T47D (cell line): ENCODE measurements at regions not wholly inside any gene's neighbourhood (a gene's known extent, or its start where the extent isn't known, plus 50 kb on each side); places are given as distances from the start of the nearest gene placed in this dataset.
A peak's percentile ranks its signal among the peaks of the same experiment; 100 is the strongest.

ENCODE experiments used
- DNase-seq, 2 experiments: peaks; one replicate each; pipeline versions ENCODE4 v3.0.0 to v3.0.0-alpha.2; 2011 to 2012; ENCODE audit warnings: low read depth in 1 of 2, low spot score in 1 of 2
- JUND ChIP-seq: IDR thresholded peaks from 2 replicates; pipeline ENCODE4 v1.6.1; 2012; ENCODE audit warnings: low read depth
- in situ Hi-C: cut with HindIII; loops from 2 replicates; pipeline ENCODE4 v1.10.0; 2016; ENCODE audit warnings: low sequenced_read_pairs, low pct_unique_long_range_greater_than_20kb

DNA sequence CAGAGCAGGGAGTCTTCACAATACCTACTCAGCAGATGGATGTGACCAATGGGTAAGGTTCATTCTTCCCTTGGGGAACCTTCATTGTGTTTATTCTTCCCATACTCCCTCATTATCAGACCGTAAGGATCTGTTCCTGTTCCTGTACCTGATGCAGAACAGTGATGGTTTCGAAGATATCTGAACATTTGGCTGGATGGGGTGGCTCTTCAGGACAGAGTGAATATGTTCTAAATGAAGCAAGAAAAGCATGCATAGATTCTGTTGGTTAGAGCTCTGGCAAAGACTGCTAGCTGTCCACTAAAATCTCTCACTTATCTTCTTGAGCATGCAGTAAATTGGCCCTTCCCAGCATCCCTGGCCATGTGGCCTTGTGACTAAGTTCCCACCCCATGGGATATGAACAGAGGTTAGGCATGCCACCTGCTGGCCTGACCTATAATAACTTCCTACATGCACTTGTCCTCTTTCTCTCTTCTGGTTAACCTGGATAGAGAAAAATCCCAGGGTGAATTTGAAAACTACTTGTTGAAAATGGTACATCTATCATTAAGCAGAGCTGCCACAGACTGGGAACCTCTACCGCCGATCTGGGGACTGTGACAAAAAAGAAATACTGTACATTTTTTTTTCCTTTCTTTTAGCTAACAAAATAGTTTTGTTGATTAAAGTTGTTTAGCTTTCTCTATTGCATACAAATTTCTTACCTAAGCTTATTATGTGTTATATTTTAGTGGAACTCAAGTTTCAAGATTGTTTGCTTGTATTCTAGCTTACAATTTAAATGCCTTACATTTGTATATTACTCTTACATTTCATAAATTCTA is 60.0 kb upstream of the BANK1 start:
- no peak for TF ChIP-seq JUND
- peak in 1 of 2 experiments; percentile 79 for DNase-seq
- in situ Hi-C loops = no loop called here

DNA sequence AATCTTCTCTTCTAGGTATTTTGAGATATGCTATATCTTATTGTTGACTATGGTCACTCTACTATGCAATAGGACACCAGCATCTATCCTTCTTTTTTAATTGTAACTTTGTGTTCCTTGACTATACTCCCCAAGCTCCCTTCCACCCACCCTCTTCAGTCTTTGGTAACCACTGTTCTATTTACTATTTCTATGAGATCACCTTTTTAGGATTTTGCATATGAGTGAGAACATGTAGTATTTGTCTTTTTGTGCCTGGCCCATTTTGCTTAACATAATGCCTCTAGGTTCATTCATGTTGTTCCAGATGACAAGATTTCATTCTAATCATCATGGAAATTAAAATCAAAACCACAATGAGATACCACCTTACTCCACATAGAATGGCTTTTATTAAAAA is 63.3 kb upstream of the BANK1 start:
- no peak for DNase-seq
- in situ Hi-C loops = no loop called here
- no peak for TF ChIP-seq JUND

DNA sequence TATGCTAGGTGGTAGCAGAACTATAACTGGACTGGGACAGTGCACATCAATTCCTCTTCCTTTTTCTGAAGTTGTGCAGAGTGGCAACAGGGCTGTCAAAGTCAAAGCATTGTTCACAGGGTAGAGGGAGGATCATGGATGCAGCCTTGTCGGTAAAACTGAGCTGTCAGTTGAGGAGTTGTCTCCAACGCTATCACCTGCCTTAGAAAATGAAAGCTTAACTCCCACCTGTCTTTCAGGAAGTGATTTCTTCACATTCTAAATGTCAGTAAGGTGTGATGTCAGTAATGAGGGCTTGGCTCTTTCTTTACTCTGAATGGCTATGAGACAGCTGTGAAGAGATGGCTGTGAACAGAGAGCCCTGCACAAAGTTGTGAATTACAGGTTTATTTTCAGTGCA is 66.4 kb upstream of the BANK1 start:
- TF ChIP-seq JUND = no peak
- in situ Hi-C loops = no loop called here
- DNase-seq = no peak

DNA sequence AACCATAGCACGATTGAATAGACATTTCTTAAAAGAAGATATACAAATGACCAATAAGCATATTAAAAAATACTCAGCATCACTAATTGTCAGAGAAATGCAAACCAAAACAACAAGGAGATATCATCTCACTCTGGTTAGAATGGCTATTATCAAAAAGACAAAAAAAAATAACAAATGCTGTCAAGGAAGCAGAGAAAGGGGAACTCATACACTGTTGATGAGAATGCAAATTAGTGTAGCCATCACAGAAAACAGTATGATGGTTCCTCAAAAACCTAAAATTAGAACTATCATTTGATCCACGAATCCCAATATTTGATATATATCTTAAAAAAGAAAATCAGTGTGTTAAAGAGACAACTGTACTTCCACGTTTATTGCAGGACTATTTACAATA is 71.7 kb upstream of the BANK1 start:
- TF ChIP-seq JUND = no peak
- DNase-seq = no peak
- in situ Hi-C loops = no loop called here

DNA sequence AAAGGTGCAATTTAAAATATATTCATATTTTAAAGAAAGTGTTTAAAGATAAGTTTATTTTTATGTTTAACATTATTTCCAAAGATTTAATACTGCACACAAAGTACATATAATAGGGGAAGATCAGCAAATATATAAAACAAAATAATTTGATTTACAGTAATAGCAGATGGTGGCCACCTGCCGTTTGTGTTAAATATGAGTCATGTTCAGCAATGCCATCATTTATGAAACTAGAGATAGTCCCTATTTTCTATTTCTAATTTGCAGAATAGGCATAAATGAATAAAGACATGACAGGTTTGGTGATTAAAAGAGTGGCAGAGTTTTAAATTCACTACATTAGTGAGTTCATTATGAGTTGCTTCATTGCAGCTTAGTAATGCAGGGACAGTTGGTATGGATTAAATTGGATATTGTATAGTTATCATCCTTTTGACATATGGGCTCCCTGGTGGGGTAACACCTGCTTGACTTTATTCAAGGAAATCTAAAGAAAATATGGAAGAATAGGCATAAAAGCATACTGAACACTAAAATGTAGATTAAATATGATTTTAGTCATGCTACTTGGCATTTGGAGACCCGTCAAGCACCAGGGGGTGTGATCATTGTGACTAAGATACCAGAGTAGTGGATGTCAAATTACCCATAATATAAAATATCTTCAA is 78.8 kb upstream of the BANK1 start:
- no peak for DNase-seq
- no peak for TF ChIP-seq JUND
- in situ Hi-C loops = no loop called here

DNA sequence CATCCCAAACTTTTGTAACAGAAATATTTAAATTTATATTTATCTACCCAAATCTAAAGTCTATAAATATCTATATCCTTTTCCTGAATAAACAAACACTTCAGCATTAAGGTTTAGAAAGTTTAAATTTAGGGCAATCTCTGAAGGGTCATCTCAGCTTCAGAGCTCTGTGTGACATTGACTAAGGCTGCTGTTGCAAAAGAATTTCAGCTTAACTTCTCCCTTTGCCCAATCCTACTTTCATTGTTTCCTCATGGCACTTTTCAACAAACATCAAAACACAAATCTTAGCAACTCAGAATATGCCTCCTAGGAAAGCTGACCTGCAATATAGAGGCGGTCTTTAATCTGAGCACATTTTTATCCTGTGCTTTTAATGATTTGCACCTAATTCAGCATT is 79.7 kb upstream of the BANK1 start:
- in situ Hi-C loops = no loop called here
- DNase-seq = no peak

DNA sequence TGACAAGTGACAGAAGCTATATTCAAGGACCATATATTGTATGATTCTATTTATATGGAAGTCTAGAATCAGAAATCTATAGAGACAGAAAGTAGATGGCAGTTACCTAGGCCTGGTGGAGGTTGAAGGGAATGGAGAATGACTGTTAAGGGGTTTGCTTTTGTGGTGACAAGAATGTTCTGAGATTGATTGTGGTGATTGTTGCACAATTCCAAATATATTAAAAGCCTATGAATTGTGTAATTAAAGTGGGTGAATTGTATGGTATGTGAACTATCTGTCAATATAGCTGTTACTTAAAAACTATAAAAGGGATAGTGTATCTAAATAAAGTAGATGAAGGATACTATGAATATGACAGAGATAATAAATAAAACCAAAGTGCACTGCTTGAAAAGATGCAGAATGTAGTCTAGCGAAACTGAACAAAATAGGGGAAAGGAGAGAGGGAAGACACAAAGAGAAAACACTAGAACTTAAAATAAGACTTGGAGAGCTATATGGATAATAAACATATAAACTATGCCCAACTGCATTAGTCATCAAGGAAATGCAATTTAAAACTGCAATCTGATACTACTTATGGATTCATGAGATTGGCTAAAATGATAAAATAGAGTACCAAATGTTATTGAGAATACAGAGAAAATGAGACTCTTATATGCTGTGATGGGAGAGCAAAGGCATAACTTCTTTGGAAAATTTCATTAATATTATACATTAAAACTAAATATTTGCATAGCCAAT is 82.1 kb upstream of the BANK1 start:
- DNase-seq = no peak
- TF ChIP-seq JUND = no peak
- in situ Hi-C loops = no loop called here

More for the DNA sequence above, 79.7 kb upstream of the BANK1 start:
- no peak for TF ChIP-seq JUND

DNA sequence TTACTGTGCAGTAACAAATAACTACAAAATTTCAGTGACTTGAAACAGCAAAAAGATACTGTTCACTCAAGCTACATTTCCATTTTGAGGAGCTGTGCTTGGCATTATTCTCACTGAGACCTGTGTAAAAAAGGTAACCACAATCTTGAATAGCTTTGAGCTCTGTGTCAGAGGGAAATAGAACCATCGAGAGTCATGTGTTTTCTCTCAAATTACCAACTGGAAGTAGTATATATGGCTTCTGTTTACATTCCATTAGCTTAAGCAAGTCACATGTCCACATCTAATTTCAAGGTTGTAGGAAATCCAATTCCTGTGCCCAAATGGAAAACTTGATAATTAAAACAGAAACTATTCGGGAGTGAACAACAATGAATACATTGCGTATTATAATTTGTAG is 82.9 kb upstream of the BANK1 start:
- TF ChIP-seq JUND = no peak
- in situ Hi-C loops = no loop called here
- DNase-seq = no peak

DNA sequence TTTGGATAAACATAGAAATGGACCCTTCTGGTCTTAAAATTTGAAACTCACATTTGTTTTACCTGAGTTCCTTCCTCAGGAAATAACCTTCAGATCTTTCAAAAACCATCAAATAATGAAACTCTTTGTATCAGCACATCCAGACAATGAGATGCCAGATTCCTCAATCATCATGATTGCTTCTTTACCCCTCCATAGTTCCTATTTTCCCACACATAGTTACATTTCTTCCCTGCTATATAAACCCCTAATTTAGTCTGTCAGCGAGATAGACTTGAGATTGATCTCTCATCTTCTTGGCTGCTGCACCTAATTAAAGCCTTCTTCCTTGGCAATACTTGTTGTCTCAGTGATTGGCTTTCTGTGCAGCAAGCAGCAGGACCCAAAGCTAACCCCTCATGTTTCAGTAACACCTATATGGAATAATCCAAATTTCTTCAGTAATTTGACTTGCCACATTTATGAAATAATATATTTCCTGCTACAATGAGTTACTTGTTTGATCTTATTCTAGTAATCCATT is 83.9 kb upstream of the BANK1 start:
- no peak for DNase-seq
- in situ Hi-C loops = no loop called here
- no peak for TF ChIP-seq JUND

DNA sequence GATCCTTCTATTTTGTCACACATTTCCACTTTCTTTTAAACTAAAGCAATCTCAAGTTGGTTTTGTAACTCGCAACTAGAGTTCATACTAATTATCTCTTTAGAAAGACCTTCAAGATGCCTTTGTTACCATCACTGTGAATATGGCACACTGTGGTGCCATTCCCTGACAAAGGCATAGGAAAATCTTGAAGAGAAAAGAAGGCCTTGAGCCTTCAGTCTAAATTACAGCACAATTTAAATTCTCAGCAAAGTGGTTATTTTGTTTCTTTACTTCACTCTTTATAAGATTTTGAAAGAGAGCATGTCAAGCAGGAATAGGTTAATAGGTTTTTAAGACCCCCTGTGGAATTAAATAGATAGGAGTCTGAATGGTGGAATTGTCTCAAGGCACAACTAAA is 89.0 kb upstream of the BANK1 start:
- no peak for TF ChIP-seq JUND
- no peak for DNase-seq
- in situ Hi-C loops = no loop called here

DNA sequence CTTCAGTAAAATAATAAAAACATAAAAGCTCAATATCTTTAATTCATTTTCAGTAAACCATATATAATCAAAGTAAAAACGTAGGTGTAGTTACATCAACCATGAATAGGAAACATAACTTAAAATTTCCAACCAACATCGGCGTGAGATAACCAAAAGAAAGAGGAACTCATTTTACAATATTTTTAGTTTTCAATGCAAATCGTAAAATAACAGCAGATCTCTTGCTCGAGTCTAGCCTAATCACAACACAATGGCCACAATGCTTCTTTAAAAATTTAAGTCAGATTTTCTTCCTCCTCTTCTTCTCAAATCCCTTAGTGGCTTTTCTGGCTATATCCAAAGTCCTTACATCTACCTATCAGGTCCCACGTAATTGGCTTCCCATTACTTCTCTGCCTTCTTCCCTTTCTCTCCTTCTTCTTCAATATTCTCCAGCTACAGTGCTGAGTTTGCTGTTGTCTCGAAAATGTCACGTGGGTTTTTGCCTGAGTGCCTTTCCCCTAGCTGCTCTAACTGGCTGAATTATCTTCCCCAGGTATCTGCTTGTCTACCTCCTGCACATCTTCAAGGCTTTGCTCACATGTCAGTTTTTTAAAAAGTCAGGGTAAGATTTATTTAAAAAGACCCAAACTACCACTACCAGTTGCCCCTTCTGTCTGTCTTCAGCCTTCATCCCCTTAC is 90.9 kb upstream of the BANK1 start:
- no peak for DNase-seq
- TF ChIP-seq JUND = no peak
- in situ Hi-C loops = no loop called here

DNA sequence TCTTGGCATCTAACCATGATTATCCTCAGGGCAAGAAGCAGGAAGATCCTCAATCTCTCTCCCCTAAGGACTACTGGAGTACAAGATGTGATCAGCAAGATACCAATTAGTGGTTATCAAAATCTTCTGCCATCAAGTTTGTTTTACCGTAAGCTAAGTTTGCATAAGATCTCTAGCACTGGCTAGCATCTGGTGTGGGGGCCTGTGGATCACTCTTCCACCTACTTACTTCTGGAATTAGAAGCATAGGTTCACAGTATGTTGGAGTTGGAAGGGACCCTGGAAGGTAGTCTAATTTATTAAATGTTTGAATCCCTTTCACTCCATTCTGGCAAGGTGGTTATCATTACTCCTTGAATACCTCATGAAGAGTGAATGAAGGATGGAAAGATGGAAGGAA is 93.3 kb upstream of the BANK1 start:
- in situ Hi-C loops = no loop called here

More for the DNA sequence above, 93.3 kb upstream of the BANK1 start:
- no peak for DNase-seq
- no peak for TF ChIP-seq JUND
